ENCODE measurements at regions not wholly inside any gene's neighbourhood (a gene's known extent, or its start where the extent isn't known, plus 50 kb on each side); places are given as distances from the start of the nearest gene placed in this dataset.

- TF ChIP-seq POLR2A (IDR thresholded peaks at IDR 0.05): no peak
- no peak for TF ChIP-seq POLR2AphosphoS5 (IDR thresholded peaks at IDR 0.05)
- TF ChIP-seq, protein P1, sequence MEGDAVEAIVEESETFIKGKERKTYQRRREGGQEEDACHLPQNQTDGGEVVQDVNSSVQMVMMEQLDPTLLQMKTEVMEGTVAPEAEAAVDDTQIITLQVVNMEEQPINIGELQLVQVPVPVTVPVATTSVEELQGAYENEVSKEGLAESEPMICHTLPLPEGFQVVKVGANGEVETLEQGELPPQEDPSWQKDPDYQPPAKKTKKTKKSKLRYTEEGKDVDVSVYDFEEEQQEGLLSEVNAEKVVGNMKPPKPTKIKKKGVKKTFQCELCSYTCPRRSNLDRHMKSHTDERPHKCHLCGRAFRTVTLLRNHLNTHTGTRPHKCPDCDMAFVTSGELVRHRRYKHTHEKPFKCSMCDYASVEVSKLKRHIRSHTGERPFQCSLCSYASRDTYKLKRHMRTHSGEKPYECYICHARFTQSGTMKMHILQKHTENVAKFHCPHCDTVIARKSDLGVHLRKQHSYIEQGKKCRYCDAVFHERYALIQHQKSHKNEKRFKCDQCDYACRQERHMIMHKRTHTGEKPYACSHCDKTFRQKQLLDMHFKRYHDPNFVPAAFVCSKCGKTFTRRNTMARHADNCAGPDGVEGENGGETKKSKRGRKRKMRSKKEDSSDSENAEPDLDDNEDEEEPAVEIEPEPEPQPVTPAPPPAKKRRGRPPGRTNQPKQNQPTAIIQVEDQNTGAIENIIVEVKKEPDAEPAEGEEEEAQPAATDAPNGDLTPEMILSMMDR (IDR thresholded peaks at IDR 0.05): no peak
- no peak for TF ChIP-seq EP300 (IDR thresholded peaks at IDR 0.05; ENCODE audit: low read depth)
- in situ Hi-C loops (cut with MboI; ENCODE audit: low pct_ligation_motif_present in 1 of 4, low pct_unique_long_range_greater_than_20kb in 1 of 4, low sequenced_read_pairs in 3 of 4): loop anchor here in 3 of 4 donors (5.0 to 25.0 kb wide), 5 partner anchors 169 to 976 kb away; no protein-coding TSS in a partner anchor
Observed at GRCh38 chr1:222463059-222463730, 84.7 kb downstream of the HHIPL2 start.

GRCh38 chr1:222462601-222463000 is 85.3 kb downstream of the HHIPL2 start:
- peaks cover 2 to 3% of the 10 kb centered on the region in 2 donors for H3K9me3 ChIP-seq
- no peaks in the 10 kb centered on the region for H3K27me3 ChIP-seq
- in situ Hi-C loops (cut with MboI; ENCODE audit: low pct_ligation_motif_present in 1 of 4, low pct_unique_long_range_greater_than_20kb in 1 of 4, low sequenced_read_pairs in 3 of 4) (loop anchor here in 3 of 4 donors (5.0 to 25.0 kb wide), 5 partner anchors 170 to 975 kb away; no protein-coding TSS in a partner anchor), intact Hi-C loops (cut with DNase I; ENCODE audit: low total_unique reads) (no loop called here)
- DNase-seq: no peak
- no peak overlapping the region for H3K4me3 ChIP-seq
- TF ChIP-seq POLR2AphosphoS5 (IDR thresholded peaks at IDR 0.05): no peak
- no peak for TF ChIP-seq EP300 (IDR thresholded peaks at IDR 0.05; ENCODE audit: low read depth)
- no peak for TF ChIP-seq POLR2A (IDR thresholded peaks at IDR 0.05)
- TF ChIP-seq, protein P1 (IDR thresholded peaks at IDR 0.05): no peak
- no peak overlapping the region for H3K27ac ChIP-seq
- WGBS, 2 donors (ENCODE audit: low coverage in 1 of 2): 76 to 80% methylated on average over 2 of the region's 2 CpGs
- peaks cover 0 to 16% (median 4%) of the 10 kb centered on the region in 4 donors for H3K4me1 ChIP-seq
- H3K36me3 ChIP-seq: no peaks in the 10 kb centered on the region

More at GRCh38 chr1:222463059-222463730, 84.7 kb downstream of the HHIPL2 start:
- H3K9me3 ChIP-seq: no peaks in the 10 kb centered on the region
- H3K27me3 ChIP-seq: no peaks in the 10 kb centered on the region
- WGBS, 2 donors (ENCODE audit: low coverage in 1 of 2): 70 to 79% methylated on average over 8 of the region's 8 CpGs
- no peaks in the 10 kb centered on the region for H3K36me3 ChIP-seq
- intact Hi-C loops (cut with DNase I; ENCODE audit: low total_unique reads): no loop called here
- H3K27ac ChIP-seq: no peak overlapping the region
- peaks cover 0 to 16% (median 4%) of the 10 kb centered on the region in 4 donors for H3K4me1 ChIP-seq
- H3K4me3 ChIP-seq: no peak overlapping the region
- DNase-seq: no peak

- in situ Hi-C loops (cut with MboI; ENCODE audit: low pct_ligation_motif_present in 1 of 4, low pct_unique_long_range_greater_than_20kb in 1 of 4, low sequenced_read_pairs in 3 of 4) (loop anchor here in 3 of 4 donors (5.0 to 25.0 kb wide), 5 partner anchors 170 to 975 kb away; no protein-coding TSS in a partner anchor), intact Hi-C loops (cut with DNase I; ENCODE audit: low total_unique reads) (no loop called here)
- Histone ChIP-seq H3K27ac (no peak overlapping the region), H3K4me3 (no peak overlapping the region), H3K9me3 (peaks cover 6 to 8% of the 10 kb centered on the region in 2 donors), H3K27me3 (no peaks in the 10 kb centered on the region), H3K4me1 (peaks cover 0 to 16% (median 4%) of the 10 kb centered on the region in 4 donors), H3K36me3 (no peaks in the 10 kb centered on the region)
- 64 to 83% methylated on average over 1 to 2 of the region's 2 CpGs for WGBS, 2 donors (ENCODE audit: low coverage in 1 of 2)
- TF ChIP-seq, protein P1 (IDR thresholded peaks at IDR 0.05): no peak
- no peak for TF ChIP-seq POLR2AphosphoS5 (IDR thresholded peaks at IDR 0.05)
- TF ChIP-seq EP300 (IDR thresholded peaks at IDR 0.05; ENCODE audit: low read depth): no peak
- no peak for TF ChIP-seq POLR2A (IDR thresholded peaks at IDR 0.05)
- no peak for DNase-seq
Observed at GRCh38 chr1:222461941-222462340, 86.0 kb downstream of the HHIPL2 start.

DNA sequence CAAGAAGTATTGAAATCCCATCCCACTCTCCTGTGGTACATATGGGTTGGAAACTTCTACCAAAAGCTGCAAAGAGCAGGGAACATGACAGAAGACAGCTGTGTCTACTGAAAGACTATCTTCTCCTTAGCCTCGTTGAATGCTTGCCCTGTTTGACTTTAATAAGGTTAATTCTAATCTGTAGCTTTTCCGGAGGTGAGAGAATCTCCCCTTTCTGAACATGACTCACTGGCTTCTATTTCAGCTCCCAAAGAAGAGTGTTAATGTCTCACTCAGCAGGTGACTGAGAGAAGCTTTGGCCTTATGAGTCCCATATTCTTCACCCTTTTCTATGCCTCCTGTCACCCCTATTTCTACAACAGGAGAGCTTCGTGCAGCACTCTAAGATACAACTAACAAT is 88.3 kb downstream of the HHIPL2 start:
- intact Hi-C loops (cut with DNase I; ENCODE audit: low total_unique reads): no loop called here
- Histone ChIP-seq H3K27me3 (no peaks in the 10 kb centered on the region), H3K9me3 (peaks cover 6 to 8% of the 10 kb centered on the region in 2 donors), H3K4me3 (no peak overlapping the region), H3K4me1 (peaks cover 0 to 8% (median 2%) of the 10 kb centered on the region in 4 donors), H3K27ac (no peak overlapping the region), H3K36me3 (no peaks in the 10 kb centered on the region)
- DNase-seq: no peak
- TF ChIP-seq POLR2A (IDR thresholded peaks at IDR 0.05): no peak
- TF ChIP-seq EP300 (IDR thresholded peaks at IDR 0.05; ENCODE audit: low read depth): no peak
- TF ChIP-seq, protein P1 (IDR thresholded peaks at IDR 0.05): no peak
- no peak for TF ChIP-seq POLR2AphosphoS5 (IDR thresholded peaks at IDR 0.05)
- in situ Hi-C loops (cut with MboI; ENCODE audit: low pct_ligation_motif_present in 1 of 4, low pct_unique_long_range_greater_than_20kb in 1 of 4, low sequenced_read_pairs in 3 of 4): loop anchor here (5.0 to 25.0 kb wide), 6 partner anchors 173 to 972 kb away; no protein-coding TSS in a partner anchor
- 77 to 86% methylated on average over 1 to 3 of the region's 3 CpGs for WGBS, 2 donors (ENCODE audit: low coverage in 1 of 2)
